ENCODE measurements at regions not wholly inside any gene's neighbourhood (a gene's known extent, or its start where the extent isn't known, plus 50 kb on each side); places are given as distances from the start of the nearest gene placed in this dataset.

DNA sequence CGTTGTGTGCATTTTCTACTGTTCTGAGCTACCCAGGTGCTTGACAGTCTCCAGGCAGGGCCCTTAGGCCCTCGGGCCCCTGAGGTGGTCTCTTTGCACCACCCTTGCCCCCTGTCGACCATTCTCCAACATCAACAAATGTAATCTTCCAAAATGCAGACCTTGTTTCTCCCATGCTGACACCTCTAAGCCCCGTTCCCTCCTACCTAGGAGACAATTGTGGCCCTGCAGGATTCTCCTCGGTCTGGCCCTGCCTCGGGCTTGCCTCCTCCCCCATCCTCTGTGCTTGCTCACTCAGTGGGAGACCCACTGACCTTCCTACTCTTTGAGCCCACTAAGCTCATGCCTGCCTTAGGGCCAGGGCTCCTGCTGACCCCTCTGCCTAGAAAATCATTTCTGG lies 104.2 kb upstream of the TARDBP start:
- Histone ChIP-seq H3K27me3 (ENCODE audit: control insufficient read depth in 2 of 2, insufficient read depth in 2 of 2, low read length in 2 of 2) (peaks cover 0 to 2% of the 10 kb centered on the region in 2 experiments), H3K9me1 (replicated peaks; ENCODE audit: control insufficient read depth, extremely low read depth, insufficient read depth, low read length) (no peaks in the 10 kb centered on the region), H3K36me3 (ENCODE audit: control insufficient read depth in 2 of 2, extremely low read depth in 1 of 2, insufficient read depth in 2 of 2, low read length in 2 of 2) (no peaks in the 10 kb centered on the region), H4K20me1 (replicated peaks; ENCODE audit: control insufficient read depth, extremely low read depth, insufficient read depth, low read length) (no peaks in the 10 kb centered on the region), H3K4me2 (ENCODE audit: insufficient read depth, low read length) (no peak overlapping the region), H3K27ac (ENCODE audit: insufficient read depth, low read depth, low read length) (no peak overlapping the region), H3K9ac (replicated peaks; ENCODE audit: extremely low read depth, insufficient read depth, low read length) (no peak overlapping the region), H3K79me2 (ENCODE audit: control insufficient read depth, insufficient read depth, low read length) (no peaks in the 10 kb centered on the region), H3K9me3 (replicated peaks; ENCODE audit: control insufficient read depth, insufficient read depth, low read length) (no peaks in the 10 kb centered on the region), H2AFZ (ENCODE audit: low read depth, low read length) (no peak overlapping the region), H3K4me3 (replicated peaks in 1 of 3; ENCODE audit: insufficient read depth in 1 of 3, low read depth in 1 of 3, low read length in 3 of 3) (no peak overlapping the region), H3K4me1 (ENCODE audit: control insufficient read depth, extremely low read depth, insufficient read depth, low read length) (no peaks in the 10 kb centered on the region)
- dilution Hi-C loops (cut with MboI; ENCODE audit: extremely low pct_ligation_motif_present, low sequenced_read_pairs) (no loop called here), intact Hi-C loops (cut with micrococcal nuclease) (no loop called here)
- TF ChIP-seq, protein P1, sequence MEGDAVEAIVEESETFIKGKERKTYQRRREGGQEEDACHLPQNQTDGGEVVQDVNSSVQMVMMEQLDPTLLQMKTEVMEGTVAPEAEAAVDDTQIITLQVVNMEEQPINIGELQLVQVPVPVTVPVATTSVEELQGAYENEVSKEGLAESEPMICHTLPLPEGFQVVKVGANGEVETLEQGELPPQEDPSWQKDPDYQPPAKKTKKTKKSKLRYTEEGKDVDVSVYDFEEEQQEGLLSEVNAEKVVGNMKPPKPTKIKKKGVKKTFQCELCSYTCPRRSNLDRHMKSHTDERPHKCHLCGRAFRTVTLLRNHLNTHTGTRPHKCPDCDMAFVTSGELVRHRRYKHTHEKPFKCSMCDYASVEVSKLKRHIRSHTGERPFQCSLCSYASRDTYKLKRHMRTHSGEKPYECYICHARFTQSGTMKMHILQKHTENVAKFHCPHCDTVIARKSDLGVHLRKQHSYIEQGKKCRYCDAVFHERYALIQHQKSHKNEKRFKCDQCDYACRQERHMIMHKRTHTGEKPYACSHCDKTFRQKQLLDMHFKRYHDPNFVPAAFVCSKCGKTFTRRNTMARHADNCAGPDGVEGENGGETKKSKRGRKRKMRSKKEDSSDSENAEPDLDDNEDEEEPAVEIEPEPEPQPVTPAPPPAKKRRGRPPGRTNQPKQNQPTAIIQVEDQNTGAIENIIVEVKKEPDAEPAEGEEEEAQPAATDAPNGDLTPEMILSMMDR (IDR thresholded peaks at IDR 0.05; ENCODE audit: extremely low read depth in 1 of 2, insufficient read depth in 1 of 2, low read depth in 1 of 2, low read length in 2 of 2): no peak
- TF ChIP-seq FOS (IDR thresholded peaks at IDR 0.05; ENCODE audit: borderline replicate concordance, insufficient read depth, low read length) (no peak), POLR2AphosphoS5 (IDR thresholded peaks at IDR 0.05; ENCODE audit: insufficient read depth, low read depth, low read length) (no peak), MYC (IDR thresholded peaks at IDR 0.05; ENCODE audit: low read depth, low read length) (no peak), GATA2 (IDR thresholded peaks at IDR 0.05; ENCODE audit: insufficient read depth, insufficient read length, low read depth, low read length) (no peak), JUN (IDR thresholded peaks at IDR 0.05; ENCODE audit: borderline replicate concordance, insufficient read depth, insufficient read length, low read depth) (no peak), EZH2 (IDR thresholded peaks at IDR 0.05; ENCODE audit: borderline replicate concordance, low read depth, low read length, severe bottlenecking) (no peak)
- ChIA-PET POLR2A (no interaction called here), CTCF (no interaction called here)
- no TSS peak for BruUV-seq (replicated peaks)
- DNase-seq (ENCODE audit: low read depth, low spot score) (no peak), FAIRE-seq (no peak)
